Body of pancreas (tissue), 4 donors: ENCODE measurements at regions not wholly inside any gene's neighbourhood (a gene's known extent, or its start where the extent isn't known, plus 50 kb on each side); places are given as distances from the start of the nearest gene placed in this dataset.

Source experiments
- ATAC-seq: fragments of 150-250 bp; one replicate; pipeline ENCODE4 v1.9.1; 2016
- DNase-seq, 4 donors: peaks; one replicate each; pipeline ENCODE4 v3.0.0-alpha.2; 2019
- H3K27ac ChIP-seq, 4 donors: fragments of 200-600 bp; sonication (generic); 1 replicate in 3 of 4; 2 replicates in 1 of 4; pipeline versions ENCODE4 v1.5.1 to v1.6.1; 2016 to 2019; ENCODE audit warnings: mild to moderate bottlenecking in 1 of 4, mixed read lengths in 1 of 4, moderate library complexity in 1 of 4
- H3K27me3 ChIP-seq, 2 donors: fragments of 200-600 bp; sonication (generic); one replicate each; pipeline ENCODE4 v1.6.0; 2016; ENCODE audit warnings: mild to moderate bottlenecking in 1 of 2
- H3K36me3 ChIP-seq, 2 donors: fragments of 200-600 bp; sonication (generic); replicated peaks in 1 of 2; 2 replicates each; pipeline ENCODE4 v1.5.1; 2016; ENCODE audit warnings: low read depth in 2 of 2; ENCODE audit not compliant: insufficient read depth in 1 of 2
- H3K4me1 ChIP-seq: fragments of 200-600 bp; sonication (generic); one replicate; pipeline ENCODE4 v1.6.0; 2016
- H3K4me3 ChIP-seq, 2 donors: fragments of 200-600 bp; sonication (generic); 1 replicate in 1 of 2; 2 replicates in 1 of 2; pipeline ENCODE4 v1.5.1; 2016 to 2019
- H3K9me3 ChIP-seq, 3 donors: fragments of 200-600 bp; sonication (generic); 1 replicate in 2 of 3; 2 replicates in 1 of 3; pipeline ENCODE4 v1.5.1; 2016
- POLR2A ChIP-seq, 3 donors: fragments of 450-650 bp; IDR thresholded peaks; one replicate each; pipeline ENCODE4 v1.6.1; 2016; ENCODE audit warnings: antibody characterized with exemption in 3 of 3, mild to moderate bottlenecking in 2 of 3
- WGBS, 2 donors: methylation state at CpG; one replicate each; pipeline ENCODE4 v1.1.5; 2017; 5-methylcytosine and 5-hydroxymethylcytosine counted together
- intact Hi-C: fragments of 100-400 bp; cut with DNase I; formaldehyde crosslinking; loops from one replicate; pipeline ENCODE4 v1.15.1; 2023
- TF ChIP-seq, protein P1 (sequence below), 7 experiments: fragments of 450-650 bp in 4 of 7; fragments of 200-600 bp in 3 of 7; sonication (generic) in 3 of 7; IDR thresholded peaks; one replicate each; pipeline ENCODE4 v1.5.1; 2016 to 2019; ENCODE audit warnings: antibody characterized with exemption in 7 of 7

- no peaks in the 10 kb centered on the region for H3K36me3 ChIP-seq
- no peak overlapping the region for H3K4me3 ChIP-seq
- intact Hi-C loops = no loop called here
- 74 to 80% methylated on average over 1 of the region's 1 CpG for WGBS, 2 donors
- peaks cover 24% of the 10 kb centered on the region for H3K4me1 ChIP-seq
- no peak overlapping the region for H3K27ac ChIP-seq
- H3K27me3 ChIP-seq = peaks cover 0 to 4% of the 10 kb centered on the region in 2 donors
- DNase-seq (no peak), ATAC-seq (no peak)
- H3K9me3 ChIP-seq = no peaks in the 10 kb centered on the region
- TF ChIP-seq POLR2A (IDR thresholded peaks at IDR 0.05) = no peak
- TF ChIP-seq, protein P1, sequence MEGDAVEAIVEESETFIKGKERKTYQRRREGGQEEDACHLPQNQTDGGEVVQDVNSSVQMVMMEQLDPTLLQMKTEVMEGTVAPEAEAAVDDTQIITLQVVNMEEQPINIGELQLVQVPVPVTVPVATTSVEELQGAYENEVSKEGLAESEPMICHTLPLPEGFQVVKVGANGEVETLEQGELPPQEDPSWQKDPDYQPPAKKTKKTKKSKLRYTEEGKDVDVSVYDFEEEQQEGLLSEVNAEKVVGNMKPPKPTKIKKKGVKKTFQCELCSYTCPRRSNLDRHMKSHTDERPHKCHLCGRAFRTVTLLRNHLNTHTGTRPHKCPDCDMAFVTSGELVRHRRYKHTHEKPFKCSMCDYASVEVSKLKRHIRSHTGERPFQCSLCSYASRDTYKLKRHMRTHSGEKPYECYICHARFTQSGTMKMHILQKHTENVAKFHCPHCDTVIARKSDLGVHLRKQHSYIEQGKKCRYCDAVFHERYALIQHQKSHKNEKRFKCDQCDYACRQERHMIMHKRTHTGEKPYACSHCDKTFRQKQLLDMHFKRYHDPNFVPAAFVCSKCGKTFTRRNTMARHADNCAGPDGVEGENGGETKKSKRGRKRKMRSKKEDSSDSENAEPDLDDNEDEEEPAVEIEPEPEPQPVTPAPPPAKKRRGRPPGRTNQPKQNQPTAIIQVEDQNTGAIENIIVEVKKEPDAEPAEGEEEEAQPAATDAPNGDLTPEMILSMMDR (IDR thresholded peaks at IDR 0.05) = no peak
Observed at GRCh38 chr5:54886866-54887265, 98.5 kb downstream of the ESM1 start.

DNA sequence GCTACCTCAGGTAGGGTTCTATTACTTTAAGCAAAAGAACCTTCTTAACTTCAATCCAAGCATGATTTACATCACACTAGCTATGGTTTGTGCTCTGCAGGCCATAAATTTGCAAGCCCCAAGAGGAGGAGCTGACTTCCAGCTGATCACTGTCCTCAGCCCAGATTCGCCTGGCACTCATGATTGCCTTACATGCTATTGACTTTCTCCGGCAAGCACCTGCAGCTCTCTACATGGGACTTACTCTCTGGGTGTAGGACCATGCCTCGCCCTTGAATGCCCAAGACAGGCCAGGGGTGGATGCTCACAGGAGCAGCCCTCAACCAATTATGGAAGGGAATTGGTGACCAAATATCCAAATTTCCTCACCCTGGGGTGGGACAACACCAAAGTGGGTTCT lies 99.8 kb downstream of the ESM1 start:
- Histone ChIP-seq H3K4me1 (peaks cover 24% of the 10 kb centered on the region), H3K9me3 (no peaks in the 10 kb centered on the region), H3K27ac (no peak overlapping the region), H3K36me3 (no peaks in the 10 kb centered on the region), H3K4me3 (no peak overlapping the region), H3K27me3 (peaks cover 0 to 4% of the 10 kb centered on the region in 2 donors)
- TF ChIP-seq, protein P1 (IDR thresholded peaks at IDR 0.05) = no peak
- TF ChIP-seq POLR2A (IDR thresholded peaks at IDR 0.05) = no peak
- intact Hi-C loops = no loop called here
- 93 to 94% methylated on average over 3 of the region's 3 CpGs for WGBS, 2 donors
- no peak for ATAC-seq
- no peak for DNase-seq

DNA sequence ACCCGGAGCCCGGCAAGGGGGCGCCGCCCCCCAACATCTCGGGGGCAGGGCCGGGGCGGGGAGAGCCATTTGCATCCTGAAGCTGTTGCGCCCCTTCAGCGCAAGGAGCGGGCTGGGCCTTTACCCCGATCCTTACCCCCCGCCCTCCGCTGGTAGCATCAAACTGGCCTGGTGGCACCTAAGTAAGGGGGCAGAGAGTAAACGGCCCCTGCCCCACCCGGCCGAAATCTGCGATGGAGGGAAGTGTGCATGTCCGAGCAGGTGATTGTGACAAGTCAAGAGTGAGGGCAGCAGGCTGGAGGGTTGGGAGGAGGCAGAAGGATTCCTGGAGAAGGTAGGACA lies 101.2 kb downstream of the ESM1 start:
- no peak for ATAC-seq
- H3K27ac ChIP-seq = no peak overlapping the region
- H3K4me1 ChIP-seq = peaks cover 18% of the 10 kb centered on the region
- intact Hi-C loops = no loop called here
- no peak for DNase-seq
- H3K4me3 ChIP-seq = no peak overlapping the region
- H3K9me3 ChIP-seq = no peaks in the 10 kb centered on the region
- WGBS, 2 donors = 32 to 42% methylated on average over 5 to 18 of the region's 18 CpGs
- peaks cover 0 to 4% of the 10 kb centered on the region in 2 donors for H3K27me3 ChIP-seq
- no peaks in the 10 kb centered on the region for H3K36me3 ChIP-seq
- TF ChIP-seq POLR2A (IDR thresholded peaks at IDR 0.05) = no peak
- TF ChIP-seq, protein P1 (IDR thresholded peaks at IDR 0.05) = no peak

DNA sequence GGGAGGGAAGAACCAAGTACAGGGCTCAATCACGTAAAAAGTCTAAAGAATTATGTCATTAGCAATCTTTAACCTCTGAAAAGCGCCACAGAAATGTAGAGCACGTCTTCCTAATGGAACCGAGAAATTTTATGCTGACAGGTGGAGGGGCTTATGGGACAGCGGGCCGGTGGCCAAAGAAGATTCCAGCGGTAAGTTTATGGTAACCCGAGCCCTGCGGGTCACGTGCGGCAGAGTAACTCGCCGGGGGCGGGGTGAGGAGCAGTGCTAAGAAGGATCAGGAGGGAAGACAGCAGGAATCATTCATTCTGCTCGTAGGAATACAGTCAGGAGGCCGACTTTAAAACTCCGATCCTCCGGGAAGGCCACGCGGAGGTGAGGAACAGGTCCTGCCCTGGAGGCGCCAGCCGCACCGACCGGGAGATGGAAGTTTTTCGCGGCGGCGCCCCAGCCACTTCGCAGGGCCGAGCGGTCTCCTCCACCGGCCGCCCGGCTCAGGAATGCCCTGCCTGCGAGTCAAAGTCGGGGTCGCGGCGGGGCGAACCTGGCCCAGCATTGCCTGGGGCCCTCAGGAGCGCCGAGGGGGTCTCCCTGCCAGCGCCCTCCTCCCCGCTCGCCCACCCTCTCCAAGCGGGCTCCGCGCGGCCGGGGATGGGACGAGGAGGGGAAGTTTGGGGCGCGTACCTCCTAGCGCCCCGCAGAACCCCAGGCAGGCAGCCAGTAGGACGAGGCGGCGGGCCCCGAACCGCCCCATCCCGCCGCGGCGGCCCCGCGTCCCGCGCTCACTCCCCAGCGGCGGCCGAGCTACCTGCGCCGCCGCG lies 101.8 kb downstream of the ESM1 start:
- WGBS, 2 donors = 4 to 5% methylated on average over 17 to 75 of the region's 75 CpGs
- Histone ChIP-seq H3K9me3 (no peaks in the 10 kb centered on the region), H3K27me3 (peaks cover 0 to 4% of the 10 kb centered on the region in 2 donors), H3K4me3 (peak overlapping the region in 1 of 2 donors; percentile 35), H3K36me3 (no peaks in the 10 kb centered on the region), H3K27ac (peak overlapping the region in 3 of 4 donors; percentile 15 to 35 (median 22)), H3K4me1 (peaks cover 18% of the 10 kb centered on the region)
- DNase-seq (peak; percentile 42 to 74 (median 50)), ATAC-seq (peak; percentile 82)
- intact Hi-C loops = no loop called here
- TF ChIP-seq POLR2A (IDR thresholded peaks at IDR 0.05) = peak in 1 of 3 donors; percentile 28
- TF ChIP-seq, protein P1 (IDR thresholded peaks at IDR 0.05) = no peak

DNA sequence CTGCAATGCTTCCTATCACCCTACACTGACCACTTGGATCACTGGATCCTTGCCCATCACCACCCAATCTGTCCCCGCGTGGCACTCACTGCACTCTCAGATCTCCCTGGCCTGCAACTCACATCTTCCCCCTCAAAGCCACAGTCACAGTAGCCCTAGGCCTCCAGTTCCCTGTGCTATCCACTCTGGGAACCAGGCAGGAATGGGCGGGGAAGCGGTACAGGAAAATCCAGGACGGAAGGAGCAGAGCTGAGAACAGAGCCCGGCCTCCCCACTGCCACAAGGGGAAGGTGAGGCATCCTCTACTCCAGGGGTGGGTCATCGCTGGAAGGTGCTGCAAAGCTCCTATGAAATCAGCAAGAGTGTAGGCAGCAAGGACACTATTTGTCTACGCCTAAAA lies 102.6 kb downstream of the ESM1 start:
- Histone ChIP-seq H3K36me3 (no peaks in the 10 kb centered on the region), H3K27ac (peak overlapping the region in 2 of 4 donors; percentile 15 to 35), H3K4me3 (no peak overlapping the region), H3K4me1 (peaks cover 18% of the 10 kb centered on the region), H3K27me3 (peaks cover 0 to 4% of the 10 kb centered on the region in 2 donors), H3K9me3 (no peaks in the 10 kb centered on the region)
- intact Hi-C loops = no loop called here
- DNase-seq (peak in 1 of 4 donors; percentile 8), ATAC-seq (peak; percentile 8)
- TF ChIP-seq, protein P1 (IDR thresholded peaks at IDR 0.05) = no peak
- 88% methylated on average over 8 of the region's 8 CpGs for WGBS, 2 donors
